Left kidney (tissue), 1 donor: ENCODE measurements at regions not wholly inside any gene's neighbourhood (a gene's known extent, or its start where the extent isn't known, plus 50 kb on each side); places are given as distances from the start of the nearest gene placed in this dataset.

ENCODE experiments used
- DNase-seq: peaks from one replicate; pipeline ENCODE4 v3.0.0-alpha.2; 2013

DNA sequence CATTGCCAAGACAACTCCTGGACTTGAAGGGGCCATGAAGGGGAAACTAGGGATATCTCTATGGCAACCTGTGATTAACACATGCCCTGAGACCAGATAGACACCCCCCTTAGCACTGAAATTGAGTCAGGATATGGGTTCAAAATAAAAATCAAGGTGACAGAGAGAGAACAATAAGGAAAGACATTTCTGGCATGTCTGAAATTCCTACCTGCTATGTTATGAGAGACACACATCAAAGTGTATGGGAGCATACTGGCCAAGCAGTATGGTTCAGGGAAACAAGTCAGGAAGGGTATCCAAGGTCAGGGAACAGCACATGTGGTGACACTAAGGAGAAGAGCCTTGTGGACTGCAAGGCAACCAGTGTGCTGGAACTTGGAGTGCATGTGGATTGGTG lies 388.7 kb downstream of the SHQ1 start:
- no peak for DNase-seq

DNA sequence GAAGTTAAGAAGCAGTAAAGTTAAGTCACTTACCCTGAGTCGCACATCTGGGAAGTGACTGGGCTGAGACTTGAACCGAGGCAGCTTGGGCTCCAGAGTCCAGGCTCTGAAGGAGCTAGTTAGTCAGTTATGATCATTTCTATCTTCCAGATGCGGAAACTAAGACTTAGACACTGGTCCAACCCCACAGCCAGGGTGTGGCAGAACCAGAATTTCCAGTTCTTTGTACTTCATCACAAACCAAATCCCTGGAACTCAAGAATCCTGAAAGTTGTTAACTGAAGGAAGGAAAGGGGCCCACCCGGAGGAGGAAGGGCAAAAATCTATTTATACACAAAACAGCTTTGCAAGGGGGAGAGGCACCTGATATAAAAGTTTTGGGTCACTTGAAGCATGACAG lies 389.9 kb downstream of the SHQ1 start:
- DNase-seq = no peak

DNA sequence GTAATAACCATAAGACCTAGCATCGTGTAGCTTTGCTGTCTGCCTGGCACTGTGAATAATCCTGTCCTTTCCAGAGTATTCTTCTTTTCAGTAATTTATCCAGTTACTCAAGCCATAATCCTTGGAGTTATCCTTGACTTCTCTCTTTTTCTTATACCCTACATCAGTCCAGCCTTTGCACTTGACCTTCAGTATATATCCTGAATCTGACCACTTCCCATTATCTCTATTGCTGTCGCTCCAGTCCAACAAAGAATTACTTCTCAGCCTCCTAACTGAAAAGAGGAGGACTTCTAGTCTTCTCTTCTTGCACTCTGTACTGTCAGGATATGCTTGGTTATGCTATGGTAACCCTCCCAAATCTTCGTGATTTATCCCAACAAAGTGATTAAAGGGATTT lies 393.8 kb downstream of the SHQ1 start:
- DNase-seq = no peak

DNA sequence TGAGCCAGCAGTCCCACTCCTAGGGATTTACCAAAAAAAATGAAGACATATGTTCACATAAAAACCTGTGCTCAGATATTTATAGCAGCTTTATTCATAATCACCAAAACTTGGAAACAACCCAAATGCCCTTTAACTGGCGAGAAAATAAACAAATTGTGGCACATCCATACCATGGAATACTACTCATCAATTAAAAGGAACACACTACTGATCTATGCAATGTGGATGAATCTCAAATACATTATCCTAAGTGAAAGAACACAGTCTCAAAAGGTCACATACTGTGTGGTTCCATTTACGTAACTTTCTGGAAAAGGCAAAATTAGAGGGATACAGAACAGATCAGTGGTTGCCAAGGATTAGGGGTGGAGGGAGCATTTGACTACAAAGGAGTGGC lies 394.5 kb downstream of the SHQ1 start:
- DNase-seq = no peak

DNA sequence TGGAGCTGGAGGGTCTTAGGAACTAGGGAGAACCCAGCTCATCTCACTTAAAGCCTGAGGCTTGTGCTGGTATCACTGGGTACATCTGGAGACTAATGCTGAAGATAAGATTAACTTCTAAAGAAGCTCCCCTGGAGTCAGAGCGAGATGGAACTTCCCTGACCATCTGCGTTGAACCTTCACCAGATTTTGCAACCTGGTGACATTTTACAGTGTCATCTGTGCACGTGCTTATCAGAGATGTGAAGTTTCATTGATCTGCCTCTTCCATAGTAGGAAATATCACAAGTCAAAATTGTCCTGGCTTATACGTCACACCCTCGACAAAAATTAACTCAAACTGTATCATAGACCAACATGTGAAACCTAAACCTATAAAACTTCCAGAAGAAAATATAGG lies 395.5 kb downstream of the SHQ1 start:
- DNase-seq = no peak

DNA sequence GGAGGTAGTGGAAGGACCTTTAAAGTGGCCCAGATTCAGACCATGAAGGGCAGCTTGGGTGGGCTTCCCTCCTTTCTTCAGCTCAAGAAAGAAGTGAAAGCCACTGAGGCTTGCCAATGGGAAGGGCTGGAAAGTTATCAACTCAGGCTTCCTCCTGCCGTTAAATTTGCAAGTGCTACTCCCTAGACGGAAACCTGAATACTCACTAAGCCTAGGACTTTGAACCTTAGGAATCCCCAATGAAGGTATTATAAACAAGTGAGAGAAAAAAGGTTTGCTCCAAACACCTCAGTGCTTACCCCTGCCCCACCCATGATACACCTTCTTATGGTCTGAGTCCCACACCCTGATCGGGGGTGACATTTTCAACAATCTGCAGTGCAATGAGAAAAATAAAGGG lies 396.4 kb downstream of the SHQ1 start:
- no peak for DNase-seq

DNA sequence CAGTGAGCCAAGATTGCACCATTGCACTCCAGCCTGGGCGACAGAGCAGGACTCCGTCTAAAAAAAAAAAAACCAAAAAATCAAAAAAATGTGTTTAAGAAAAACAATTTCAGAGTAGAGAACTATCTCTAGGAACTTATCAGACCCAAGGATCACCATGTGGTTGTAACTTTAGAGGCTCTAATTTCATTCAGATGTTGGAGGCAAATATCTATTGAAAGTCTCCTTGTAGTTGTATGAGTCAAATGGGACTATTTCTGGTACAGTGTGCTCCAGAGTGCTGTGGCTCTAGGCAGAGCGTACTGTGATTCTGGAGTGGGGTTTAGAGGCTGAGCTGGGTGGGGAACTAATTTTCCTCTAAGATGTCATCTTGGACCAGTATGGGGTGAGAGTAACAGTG lies 398.7 kb downstream of the SHQ1 start:
- DNase-seq = no peak

DNA sequence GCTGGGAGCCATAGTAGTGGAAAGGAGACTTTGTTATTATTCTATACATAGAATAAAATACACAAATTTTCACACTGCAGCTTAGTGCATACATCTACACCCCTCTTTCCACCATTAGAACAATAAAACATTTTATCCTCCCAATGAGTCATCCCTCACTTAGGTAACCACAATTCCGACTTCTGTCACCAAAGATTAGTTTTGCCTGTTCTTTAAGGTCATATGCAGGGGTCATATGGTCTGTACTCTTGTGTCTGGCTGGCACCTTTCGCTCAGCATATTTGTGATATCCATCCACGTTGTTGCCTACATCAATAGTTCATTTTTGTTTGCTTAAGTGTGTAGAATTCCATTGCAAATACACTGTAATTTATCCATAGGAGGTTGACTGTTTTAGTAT lies 399.4 kb downstream of the SHQ1 start:
- no peak for DNase-seq

DNA sequence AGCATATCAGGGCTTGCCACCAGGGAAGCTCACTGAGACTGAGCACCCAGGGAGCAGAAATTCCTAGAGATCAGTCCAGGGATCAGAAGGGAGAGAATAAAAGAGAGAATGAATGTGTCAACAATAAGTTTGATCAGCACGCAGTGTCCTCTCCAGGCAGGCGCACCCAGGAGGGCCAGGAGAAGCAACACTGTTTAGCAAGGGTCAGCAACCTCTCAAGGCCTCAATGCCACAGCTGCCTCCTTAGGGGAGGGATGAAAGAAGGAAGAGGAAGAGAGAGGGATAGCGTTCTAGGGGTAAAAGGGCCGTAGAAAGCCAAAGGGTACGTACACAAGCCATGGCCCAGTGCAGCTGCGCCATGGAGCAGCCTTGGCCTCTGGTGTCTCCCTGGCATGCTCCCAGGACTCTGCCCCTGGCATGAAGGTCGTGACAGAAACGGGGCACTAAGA lies 399.8 kb downstream of the SHQ1 start:
- no peak for DNase-seq

DNA sequence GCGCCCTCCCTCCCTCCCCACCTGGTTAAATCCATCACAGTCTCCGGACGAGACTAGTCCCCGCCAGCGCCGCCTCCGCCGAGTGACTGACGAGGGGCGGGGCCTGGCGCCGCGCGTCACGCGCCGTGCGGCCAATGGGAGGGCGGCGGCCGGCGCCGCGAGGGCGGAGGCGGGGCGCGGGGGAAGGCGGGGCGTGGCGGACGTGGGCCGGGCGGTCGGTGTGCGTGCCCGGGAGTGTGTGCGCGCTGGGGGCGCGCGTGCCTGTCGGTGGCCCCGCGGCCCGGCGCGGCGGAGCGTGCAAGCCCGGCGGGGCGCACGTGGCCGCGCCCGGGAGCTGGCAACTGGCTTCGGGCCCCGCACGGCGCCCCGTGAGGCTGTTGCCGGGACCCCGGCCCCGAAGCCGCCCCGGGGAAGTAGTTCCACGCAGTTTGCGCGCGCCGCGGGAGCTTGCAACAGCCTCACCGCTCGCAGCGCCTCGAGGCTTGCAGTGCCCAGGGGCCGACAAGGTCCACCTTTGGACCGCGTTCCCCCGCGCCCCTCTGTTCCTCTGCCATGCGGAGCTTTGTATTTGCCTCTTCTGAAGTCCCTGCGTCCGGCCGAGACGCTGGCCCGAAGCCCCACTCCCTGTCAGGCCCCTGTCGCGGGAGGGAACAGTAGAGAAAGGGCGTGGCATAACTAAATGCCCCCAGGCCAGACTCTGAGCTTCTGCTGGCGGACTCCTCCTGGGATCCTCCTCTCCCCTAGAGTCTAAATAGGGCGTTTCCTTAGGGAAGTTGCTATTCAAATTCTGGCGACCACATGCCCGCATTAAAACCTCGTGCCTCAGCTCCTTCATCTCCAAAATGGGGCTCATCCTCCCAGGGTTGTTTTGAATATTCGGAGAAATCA lies 400.9 kb downstream of the SHQ1 start:
- peak; percentile 86 for DNase-seq

DNA sequence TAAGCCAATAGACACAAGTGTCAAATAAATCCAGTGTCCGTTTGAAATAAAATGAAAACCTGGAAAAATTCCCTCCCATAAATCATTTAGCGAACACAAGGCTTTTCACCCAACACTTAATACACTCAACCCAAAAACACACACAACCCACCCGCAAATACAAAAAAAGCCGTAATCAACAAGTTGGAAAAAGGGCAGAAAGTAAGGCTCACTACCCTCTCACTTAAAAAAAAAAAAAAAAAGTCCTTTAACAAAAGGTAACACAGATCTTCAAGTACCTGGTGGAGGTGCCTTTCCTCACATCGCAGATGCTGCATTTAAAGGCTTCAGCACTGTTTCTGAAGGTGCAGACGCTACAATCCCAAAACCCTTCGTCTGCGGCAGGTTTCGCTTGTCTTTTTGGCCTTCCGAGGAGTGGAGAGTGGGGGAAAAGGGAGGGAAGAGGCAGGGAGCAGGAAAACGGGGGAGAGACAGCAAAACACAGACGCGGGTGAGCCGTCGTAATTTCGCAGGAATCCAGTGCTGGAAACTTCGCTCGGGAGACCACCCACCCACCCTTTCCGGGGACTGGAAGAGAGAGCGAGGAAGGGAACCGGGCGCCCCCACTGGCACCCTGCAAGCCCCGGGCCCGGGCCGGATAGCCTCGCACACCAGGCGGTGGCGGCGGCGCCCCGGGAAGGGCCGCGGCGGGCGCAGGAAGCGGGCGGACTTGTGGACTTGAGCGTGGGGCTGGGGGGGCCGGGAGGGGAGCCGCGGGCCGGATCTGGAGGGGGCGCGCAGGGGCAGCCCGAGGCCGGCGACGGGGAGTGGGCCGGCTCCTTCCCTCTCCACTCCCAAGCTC lies 401.8 kb downstream of the SHQ1 start, which contains the start of gene RYBP:
TSS of gene RYBP (minus strand) at position 404 of the 841 bp plus-strand sequence.
- peak; percentile 46 for DNase-seq

DNA sequence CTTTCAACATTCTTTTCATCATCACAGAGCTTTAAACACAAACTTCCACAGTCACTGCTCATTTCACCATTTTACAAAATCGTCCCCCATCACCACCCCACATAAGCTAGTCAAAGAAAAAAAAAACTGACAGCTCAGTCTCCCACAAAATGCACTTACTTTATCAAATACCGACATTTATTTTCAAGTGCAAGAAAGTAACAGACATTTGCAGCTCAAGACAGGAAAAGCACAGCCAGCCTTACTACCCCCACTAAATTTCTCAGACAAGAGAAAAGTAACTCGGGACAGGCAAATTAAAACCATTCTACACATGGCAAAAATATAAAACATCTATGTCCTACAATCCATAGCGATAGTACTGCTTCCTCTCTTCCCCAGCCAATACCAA lies 402.4 kb downstream of the SHQ1 start:
- DNase-seq = no peak

DNA sequence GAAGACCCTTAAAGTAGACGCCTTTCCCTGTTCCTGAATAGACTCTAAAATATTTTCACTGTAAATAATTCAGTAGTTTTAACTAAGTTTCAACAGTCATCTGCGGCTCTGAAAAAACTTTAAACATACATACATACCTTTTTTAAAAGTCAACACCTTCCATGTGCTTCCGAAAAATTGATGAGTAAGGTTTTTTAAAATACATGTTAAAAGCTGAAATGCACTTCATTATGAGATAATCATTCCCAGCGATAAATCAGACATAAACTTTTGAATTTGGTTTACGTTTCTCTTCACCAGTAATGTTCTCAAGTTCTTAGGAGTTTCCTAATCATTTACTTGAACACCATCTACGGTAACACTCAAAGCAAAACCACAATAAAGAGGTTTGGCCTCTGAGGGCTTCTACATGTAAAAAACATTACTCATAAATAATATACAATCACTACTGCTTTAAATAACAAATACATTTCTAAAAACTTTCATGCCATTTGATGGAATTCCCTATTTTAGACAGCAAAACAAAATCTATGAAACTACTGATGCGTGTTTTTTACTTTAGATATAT lies 403.5 kb downstream of the SHQ1 start:
- no peak for DNase-seq

DNA sequence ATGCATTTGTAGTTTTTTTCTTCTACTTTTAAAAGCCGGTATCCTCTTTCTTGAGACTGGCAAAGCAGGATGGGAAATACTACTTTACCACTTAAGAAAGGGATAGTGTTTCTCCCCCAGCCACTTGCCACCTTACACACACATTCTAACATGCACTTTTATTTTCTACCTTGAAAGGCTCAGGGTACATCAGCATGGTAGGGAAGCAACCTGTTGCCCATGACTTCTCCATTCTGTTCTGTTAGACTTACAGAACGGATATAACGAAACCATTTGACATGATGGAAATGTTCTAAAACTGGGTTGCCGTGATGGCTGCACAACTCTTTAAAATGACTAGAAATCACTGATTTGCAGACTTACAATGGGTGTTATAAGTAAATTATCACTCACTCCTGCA lies 405.5 kb downstream of the SHQ1 start:
- no peak for DNase-seq

DNA sequence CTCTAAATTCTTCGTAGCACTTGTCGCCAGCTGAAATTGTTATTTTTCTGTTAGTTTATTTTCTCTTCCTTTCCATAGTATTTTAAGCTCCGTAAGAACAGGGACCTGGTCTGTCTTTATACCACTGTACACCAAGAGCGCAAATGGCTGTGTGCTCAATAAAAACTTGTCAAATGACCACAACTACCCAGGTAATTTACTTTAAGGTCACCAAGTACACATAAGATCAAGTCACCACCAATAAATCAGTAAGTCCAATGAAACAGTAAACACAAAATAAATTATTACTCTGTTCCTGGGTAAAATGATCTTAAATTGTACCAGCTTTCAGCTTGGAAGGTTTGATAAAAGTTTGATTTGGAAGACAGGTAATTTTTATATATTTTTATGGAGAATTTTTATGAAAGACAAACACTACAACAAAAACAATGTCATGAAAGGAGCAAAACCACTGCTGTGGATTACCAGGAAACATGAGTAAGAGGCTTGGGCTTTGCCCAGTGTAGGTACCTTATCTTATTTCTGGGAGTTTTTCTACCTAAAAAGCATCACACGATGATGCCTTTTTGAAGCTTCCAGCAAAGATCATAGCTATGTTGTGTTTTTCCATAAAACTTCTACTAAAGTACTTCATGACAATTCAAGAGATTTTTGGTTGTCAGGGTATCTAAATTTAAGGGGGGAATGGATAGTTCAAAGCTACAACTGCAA lies 406.8 kb downstream of the SHQ1 start:
- DNase-seq = no peak

DNA sequence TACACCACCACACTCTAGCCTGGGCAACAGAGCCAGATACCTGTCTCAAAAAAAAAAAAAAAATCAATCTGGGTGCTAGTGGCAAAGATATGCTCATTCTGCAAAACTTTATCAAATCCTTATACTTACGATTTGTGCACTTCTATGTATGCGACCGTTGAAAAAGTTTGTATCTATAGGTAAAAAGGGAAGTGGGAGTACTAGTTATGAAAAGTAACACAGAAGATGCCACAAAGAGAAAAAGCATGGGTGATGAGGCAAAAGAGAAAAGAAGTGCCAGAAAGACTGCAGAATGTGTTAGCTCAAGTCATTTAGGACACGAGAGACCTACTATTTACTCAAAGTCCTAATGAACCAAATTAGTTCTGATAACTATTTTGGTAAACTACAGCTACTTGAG lies 407.8 kb downstream of the SHQ1 start:
- DNase-seq = no peak

DNA sequence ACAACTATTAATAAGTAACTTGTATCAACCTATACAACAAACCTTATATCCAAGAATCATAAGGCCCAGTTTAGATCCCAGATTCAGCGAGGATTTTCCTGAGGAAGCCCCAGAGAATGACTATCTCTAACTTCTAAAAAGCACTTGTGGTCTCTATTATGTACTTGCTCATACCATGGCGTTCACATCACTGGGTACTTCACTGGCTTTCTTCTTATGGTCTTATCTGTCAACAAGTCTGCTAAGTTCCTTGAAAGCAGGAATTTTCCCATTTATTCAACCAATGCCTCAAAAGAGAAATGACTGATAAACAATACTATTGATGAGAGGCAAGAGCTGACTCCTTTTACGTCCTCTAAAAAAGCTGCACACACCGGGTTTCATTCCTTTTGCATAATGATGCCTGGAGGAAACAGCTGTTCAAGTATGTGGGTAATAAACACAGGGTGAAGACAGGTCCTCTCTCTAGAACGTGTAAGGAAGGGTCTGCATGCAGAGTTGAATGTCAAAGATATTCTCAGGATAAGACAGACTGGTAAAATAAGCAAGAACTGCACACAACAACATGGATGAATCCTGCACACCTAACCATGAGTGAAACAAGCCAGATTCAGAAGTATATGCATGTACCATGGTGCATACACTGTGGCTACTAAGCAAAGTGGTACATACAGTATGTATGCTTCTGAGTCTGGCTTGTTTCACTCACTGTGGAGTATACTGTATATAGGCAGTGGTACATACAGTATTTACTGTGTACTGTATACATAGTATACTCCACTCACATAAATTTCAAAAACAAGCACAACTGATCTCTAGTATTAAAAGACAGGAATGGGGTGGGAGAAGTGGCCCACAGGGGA lies 408.7 kb downstream of the SHQ1 start:
- DNase-seq = no peak

DNA sequence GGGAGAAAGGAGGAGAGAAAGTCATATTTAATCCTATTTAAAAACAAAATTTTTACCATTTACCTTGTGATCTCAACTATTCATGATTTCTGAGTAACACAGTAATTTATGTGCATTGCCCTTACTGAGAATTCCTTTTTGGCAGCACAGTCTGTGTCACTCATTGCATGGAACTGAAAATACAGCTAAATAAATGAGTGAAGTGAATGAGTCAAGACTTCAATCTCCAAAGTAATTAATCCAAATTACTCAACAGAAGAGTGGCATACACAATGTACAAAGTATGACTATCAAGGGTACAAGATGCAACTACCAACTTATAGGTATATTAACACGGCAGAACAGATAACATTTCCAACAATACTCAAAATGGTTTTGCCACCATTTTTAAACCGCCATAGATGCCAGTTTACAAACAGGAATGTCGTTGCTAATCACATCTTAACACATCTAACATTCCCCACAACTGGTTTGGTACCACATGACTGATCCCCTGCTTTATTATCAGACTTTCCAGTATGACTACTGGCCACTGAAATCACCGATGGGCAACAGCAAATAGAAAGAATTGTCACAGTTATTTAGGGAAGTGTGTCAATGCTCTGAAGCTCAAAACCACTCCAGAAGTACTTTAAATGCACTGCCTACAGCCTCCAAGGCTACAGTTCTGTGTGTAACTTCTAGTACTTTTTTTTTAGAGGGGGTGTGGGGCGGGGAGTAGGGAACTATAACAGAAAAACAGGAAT lies 410.4 kb downstream of the SHQ1 start:
- no peak for DNase-seq

DNA sequence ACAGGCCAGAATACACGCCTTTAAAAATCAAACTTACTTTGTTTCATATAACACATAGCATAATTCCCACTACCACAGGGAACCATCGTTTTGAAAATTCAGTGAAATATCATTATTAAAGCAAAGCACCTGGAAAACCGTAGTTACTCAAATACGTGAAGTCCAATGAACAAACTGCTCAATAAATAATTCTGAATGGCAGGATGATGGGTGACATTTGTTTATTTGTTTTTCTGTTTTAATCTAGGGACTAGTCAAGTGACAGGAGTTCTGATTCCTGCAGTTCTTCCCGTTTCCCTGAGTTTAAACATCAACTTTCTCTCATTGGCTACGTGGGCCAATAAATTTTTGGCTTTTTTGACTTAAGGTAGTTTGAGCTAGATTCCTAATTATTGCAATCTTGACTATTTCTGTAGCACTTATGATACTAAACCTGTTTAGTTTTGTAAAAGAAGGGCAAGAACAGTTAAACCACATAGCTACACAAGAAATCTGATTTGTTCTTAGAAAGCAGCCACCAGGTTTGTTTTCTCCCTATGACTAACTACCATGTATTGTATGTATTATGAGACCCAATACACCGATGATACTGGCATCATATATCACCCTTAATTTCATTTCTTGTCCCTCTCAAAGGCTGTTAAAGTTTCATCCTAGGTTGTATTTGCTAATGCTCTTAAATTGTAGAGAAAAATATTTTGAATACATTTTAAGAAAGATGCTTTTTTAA lies 411.2 kb downstream of the SHQ1 start:
- DNase-seq = no peak

DNA sequence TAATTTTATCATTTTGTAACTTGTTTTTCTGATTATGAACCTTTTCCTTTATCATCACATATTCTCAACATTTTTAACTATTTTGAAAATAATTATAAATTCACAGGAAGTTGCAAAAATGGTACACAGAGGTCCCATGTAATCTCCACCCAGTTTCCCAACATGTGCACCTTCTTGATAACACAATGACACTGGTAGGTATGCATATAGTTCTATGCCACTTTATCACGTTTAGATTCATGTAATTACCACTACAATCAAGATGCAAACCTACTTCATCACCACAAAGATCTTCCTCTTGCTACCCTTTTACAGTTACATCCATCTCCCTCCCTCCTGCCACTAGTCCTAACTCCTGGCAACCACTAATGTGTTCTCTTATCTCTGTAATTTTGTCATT lies 413.9 kb downstream of the SHQ1 start:
- no peak for DNase-seq
